ENCODE measurements at regions not wholly inside any gene's neighbourhood (a gene's known extent, or its start where the extent isn't known, plus 50 kb on each side); places are given as distances from the start of the nearest gene placed in this dataset.
"Not testable (repeated sequence)": the region's sequence is repeated elsewhere in the genome, so short reads cannot be mapped to it uniquely, and the experiment has no call there.

- no peak overlapping the region for H3K4me3 ChIP-seq (ENCODE audit: control insufficient read depth, low read depth, low read length)
- no peak for DNase-seq (ENCODE audit: low read depth)
- no peak for TF ChIP-seq CTCF (conservative IDR thresholded peaks at IDR 0.05; ENCODE audit: control insufficient read depth, insufficient read depth, low read depth, low read length)
These were observed 107.7 kb downstream of the SEPTIN7 start for GRCh38 chr7:35908331-35909216.

- peak; percentile 12 for DNase-seq (ENCODE audit: low read depth)
- TF ChIP-seq CTCF (conservative IDR thresholded peaks at IDR 0.05; ENCODE audit: control insufficient read depth, insufficient read depth, low read depth, low read length) = no peak
- no peak overlapping the region for H3K4me3 ChIP-seq (ENCODE audit: control insufficient read depth, low read depth, low read length)
These were observed 109.1 kb downstream of the SEPTIN7 start for GRCh38 chr7:35909870-35910357.

GRCh38 chr7:35910621-35911020, 109.8 kb downstream of the SEPTIN7 start:
- H3K4me3 ChIP-seq (ENCODE audit: control insufficient read depth, low read depth, low read length); DNase-seq (ENCODE audit: low read depth): not testable (repeated sequence)

- not testable (repeated sequence) for DNase-seq (ENCODE audit: low read depth); H3K4me3 ChIP-seq (ENCODE audit: control insufficient read depth, low read depth, low read length)
These were observed 112.5 kb downstream of the SEPTIN7 start for GRCh38 chr7:35913350-35913749.

GRCh38 chr7:35914214-35914613, 113.4 kb downstream of the SEPTIN7 start:
- not testable (repeated sequence) for H3K4me3 ChIP-seq (ENCODE audit: control insufficient read depth, low read depth, low read length); DNase-seq (ENCODE audit: low read depth)

- DNase-seq (ENCODE audit: low read depth); H3K4me3 ChIP-seq (ENCODE audit: control insufficient read depth, low read depth, low read length): not testable (repeated sequence)
These were observed 114.5 kb downstream of the SEPTIN7 start for GRCh38 chr7:35915247-35915955.

GRCh38 chr7:35918217-35918616, 117.4 kb downstream of the SEPTIN7 start:
- not testable (repeated sequence) for H3K4me3 ChIP-seq (ENCODE audit: control insufficient read depth, low read depth, low read length); DNase-seq (ENCODE audit: low read depth)

GRCh38 chr7:35919607-35920006, 118.8 kb downstream of the SEPTIN7 start:
- H3K4me3 ChIP-seq (ENCODE audit: control insufficient read depth, low read depth, low read length) = not testable (repeated sequence)
- DNase-seq (ENCODE audit: low read depth) = peak; percentile 51

GRCh38 chr7:35921338-35921737, 120.5 kb downstream of the SEPTIN7 start:
- not testable (repeated sequence) for H3K4me3 ChIP-seq (ENCODE audit: control insufficient read depth, low read depth, low read length); DNase-seq (ENCODE audit: low read depth)

GRCh38 chr7:35924668-35925067, 123.8 kb downstream of the SEPTIN7 start:
- DNase-seq (ENCODE audit: low read depth); H3K4me3 ChIP-seq (ENCODE audit: control insufficient read depth, low read depth, low read length): not testable (repeated sequence)

GRCh38 chr7:35926966-35927365, 126.1 kb downstream of the SEPTIN7 start:
- H3K4me3 ChIP-seq (ENCODE audit: control insufficient read depth, low read depth, low read length); DNase-seq (ENCODE audit: low read depth): not testable (repeated sequence)

- not testable (repeated sequence) for H3K4me3 ChIP-seq (ENCODE audit: control insufficient read depth, low read depth, low read length); DNase-seq (ENCODE audit: low read depth)
These were observed 130.3 kb downstream of the SEPTIN7 start for GRCh38 chr7:35931134-35931533.

- not testable (repeated sequence) for H3K4me3 ChIP-seq (ENCODE audit: control insufficient read depth, low read depth, low read length); DNase-seq (ENCODE audit: low read depth)
These were observed 130.7 kb downstream of the SEPTIN7 start for GRCh38 chr7:35931551-35931950.

- DNase-seq (ENCODE audit: low read depth) = not testable (repeated sequence)
These were observed 139.8 kb downstream of the SEPTIN7 start for GRCh38 chr7:35940695-35941094.

GRCh38 chr7:35945621-35946020, 144.8 kb downstream of the SEPTIN7 start:
- H3K4me3 ChIP-seq (ENCODE audit: control insufficient read depth, low read depth, low read length) = not testable (repeated sequence)
- peak; percentile 1 for DNase-seq (ENCODE audit: low read depth)

More at GRCh38 chr7:35940695-35941094, 139.8 kb downstream of the SEPTIN7 start:
- not testable (repeated sequence) for H3K4me3 ChIP-seq (ENCODE audit: control insufficient read depth, low read depth, low read length)

GRCh38 chr7:35955735-35956134, 154.9 kb downstream of the SEPTIN7 start:
- not testable (repeated sequence) for DNase-seq (ENCODE audit: low read depth); H3K4me3 ChIP-seq (ENCODE audit: control insufficient read depth, low read depth, low read length)
